Left lung (tissue), 2 donors: ENCODE measurements at regions not wholly inside any gene's neighbourhood (a gene's known extent, or its start where the extent isn't known, plus 50 kb on each side); places are given as distances from the start of the nearest gene placed in this dataset.

Source experiments
- microRNA-seq, 2 donors: library from miRNA; unstranded; fragments of <30 nt; microRNA quantifications; one replicate each; pipeline ENCODE4, GENCODE V29; 2019
- donor health status: DM: no; HTN: yes; CAD: no.
- donor health status: DM: no; HTN: no; CAD: no.

Small RNA genes in the stretch of these regions (microRNA-seq; reads per million reads assigned to microRNA genes)
- 0 reads per million in 2 donors for gene MIR297
